ENCODE measurements at regions not wholly inside any gene's neighbourhood (a gene's known extent, or its start where the extent isn't known, plus 50 kb on each side); places are given as distances from the start of the nearest gene placed in this dataset.

DNA sequence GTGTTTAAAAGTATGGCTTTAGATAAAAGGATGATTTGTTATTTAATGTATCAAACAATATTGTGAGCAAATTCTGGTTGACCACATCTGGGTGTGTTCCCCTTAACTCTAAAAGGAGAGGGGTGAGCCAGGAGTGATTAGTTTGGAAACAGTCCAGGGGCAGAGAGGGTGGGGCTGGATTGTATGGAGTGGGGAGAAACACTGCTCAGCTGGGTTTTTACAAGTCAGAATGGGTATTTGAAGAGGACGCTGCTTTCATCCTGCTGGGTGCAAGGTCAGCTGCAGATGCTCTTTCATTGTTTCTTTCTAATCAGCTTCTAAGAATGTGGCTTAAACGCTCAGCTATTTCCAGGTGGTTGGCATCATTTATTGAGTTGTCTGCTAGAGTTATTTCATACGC, 82.8 kb upstream of the LIMCH1 start:
- Histone ChIP-seq H3K27ac (ENCODE audit: low read depth in 1 of 2, low read length in 2 of 2) (no peak overlapping the region), H3K9ac (ENCODE audit: low read depth in 1 of 2, low read length in 2 of 2) (no peak overlapping the region), H3K27me3 (ENCODE audit: control insufficient read depth in 4 of 4, insufficient read depth in 4 of 4, low read length in 3 of 4) (no peaks in the 10 kb centered on the region), H3K9me3 (ENCODE audit: control insufficient read depth in 4 of 4, low read length in 3 of 4) (no peaks in the 10 kb centered on the region), H3K36me3 (ENCODE audit: control insufficient read depth in 4 of 4, insufficient read depth in 3 of 4, low read depth in 1 of 4, low read length in 3 of 4) (no peaks in the 10 kb centered on the region), H3K4me3 (ENCODE audit: low read depth in 1 of 3, low read length in 3 of 3) (no peak overlapping the region), H3K4me1 (ENCODE audit: control insufficient read depth in 4 of 4, insufficient read depth in 4 of 4, low read length in 3 of 4) (no peaks in the 10 kb centered on the region)
- no peak for DNase-seq (ENCODE audit: low spot score)
- 65% methylated on average over 3 of the region's 3 CpGs for WGBS
- TF ChIP-seq GABPA (IDR thresholded peaks at IDR 0.05 in 1 of 2, conservative IDR thresholded peaks at IDR 0.05 in 1 of 2) (no peak), TAF1 (conservative IDR thresholded peaks at IDR 0.05) (no peak)
- TF ChIP-seq, protein P1, sequence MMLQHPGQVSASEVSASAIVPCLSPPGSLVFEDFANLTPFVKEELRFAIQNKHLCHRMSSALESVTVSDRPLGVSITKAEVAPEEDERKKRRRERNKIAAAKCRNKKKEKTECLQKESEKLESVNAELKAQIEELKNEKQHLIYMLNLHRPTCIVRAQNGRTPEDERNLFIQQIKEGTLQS (IDR thresholded peaks at IDR 0.05), result no peak

DNA sequence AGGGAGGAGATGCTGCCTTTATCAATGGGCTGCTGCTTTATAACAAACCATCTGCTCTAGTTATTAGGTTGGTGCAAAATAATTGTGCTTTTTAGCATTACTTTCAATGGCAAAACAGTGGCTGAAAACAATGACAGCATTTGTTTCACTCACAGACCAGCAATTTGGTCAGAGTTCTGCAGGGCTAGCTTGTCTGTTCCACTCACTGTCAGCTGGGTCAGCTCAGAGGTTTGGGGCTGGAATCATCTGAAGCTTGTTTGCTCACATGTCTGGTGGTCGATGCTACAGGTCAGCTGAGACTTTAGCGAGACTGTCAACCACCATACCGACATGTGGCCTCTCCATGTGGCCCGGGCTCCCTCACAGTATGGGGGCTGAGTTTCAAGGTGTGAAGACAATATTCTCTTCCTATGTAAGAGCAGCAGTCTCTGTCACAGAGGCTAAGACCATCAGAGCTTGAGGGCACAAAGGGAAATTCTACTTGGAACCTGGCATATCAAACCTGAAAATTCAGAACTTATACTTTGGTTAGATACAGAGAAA, 81.3 kb upstream of the LIMCH1 start:
- H3K4me3 ChIP-seq (ENCODE audit: low read depth in 1 of 3, low read length in 3 of 3), result no peak overlapping the region
- DNase-seq (ENCODE audit: low spot score), result no peak
- no peaks in the 10 kb centered on the region for H3K27me3 ChIP-seq (ENCODE audit: control insufficient read depth in 4 of 4, insufficient read depth in 4 of 4, low read length in 3 of 4)
- 78% methylated on average over 4 of the region's 4 CpGs for WGBS
- H3K4me1 ChIP-seq (ENCODE audit: control insufficient read depth in 4 of 4, insufficient read depth in 4 of 4, low read length in 3 of 4), result no peaks in the 10 kb centered on the region
- H3K36me3 ChIP-seq (ENCODE audit: control insufficient read depth in 4 of 4, insufficient read depth in 3 of 4, low read depth in 1 of 4, low read length in 3 of 4), result no peaks in the 10 kb centered on the region
- no peak overlapping the region for H3K27ac ChIP-seq (ENCODE audit: low read depth in 1 of 2, low read length in 2 of 2)
- H3K9ac ChIP-seq (ENCODE audit: low read depth in 1 of 2, low read length in 2 of 2), result no peak overlapping the region
- TF ChIP-seq, protein P2, sequence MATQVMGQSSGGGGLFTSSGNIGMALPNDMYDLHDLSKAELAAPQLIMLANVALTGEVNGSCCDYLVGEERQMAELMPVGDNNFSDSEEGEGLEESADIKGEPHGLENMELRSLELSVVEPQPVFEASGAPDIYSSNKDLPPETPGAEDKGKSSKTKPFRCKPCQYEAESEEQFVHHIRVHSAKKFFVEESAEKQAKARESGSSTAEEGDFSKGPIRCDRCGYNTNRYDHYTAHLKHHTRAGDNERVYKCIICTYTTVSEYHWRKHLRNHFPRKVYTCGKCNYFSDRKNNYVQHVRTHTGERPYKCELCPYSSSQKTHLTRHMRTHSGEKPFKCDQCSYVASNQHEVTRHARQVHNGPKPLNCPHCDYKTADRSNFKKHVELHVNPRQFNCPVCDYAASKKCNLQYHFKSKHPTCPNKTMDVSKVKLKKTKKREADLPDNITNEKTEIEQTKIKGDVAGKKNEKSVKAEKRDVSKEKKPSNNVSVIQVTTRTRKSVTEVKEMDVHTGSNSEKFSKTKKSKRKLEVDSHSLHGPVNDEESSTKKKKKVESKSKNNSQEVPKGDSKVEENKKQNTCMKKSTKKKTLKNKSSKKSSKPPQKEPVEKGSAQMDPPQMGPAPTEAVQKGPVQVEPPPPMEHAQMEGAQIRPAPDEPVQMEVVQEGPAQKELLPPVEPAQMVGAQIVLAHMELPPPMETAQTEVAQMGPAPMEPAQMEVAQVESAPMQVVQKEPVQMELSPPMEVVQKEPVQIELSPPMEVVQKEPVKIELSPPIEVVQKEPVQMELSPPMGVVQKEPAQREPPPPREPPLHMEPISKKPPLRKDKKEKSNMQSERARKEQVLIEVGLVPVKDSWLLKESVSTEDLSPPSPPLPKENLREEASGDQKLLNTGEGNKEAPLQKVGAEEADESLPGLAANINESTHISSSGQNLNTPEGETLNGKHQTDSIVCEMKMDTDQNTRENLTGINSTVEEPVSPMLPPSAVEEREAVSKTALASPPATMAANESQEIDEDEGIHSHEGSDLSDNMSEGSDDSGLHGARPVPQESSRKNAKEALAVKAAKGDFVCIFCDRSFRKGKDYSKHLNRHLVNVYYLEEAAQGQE (IDR thresholded peaks at IDR 0.05), result no peak
- no peak for TF ChIP-seq NR2F2 (IDR thresholded peaks at IDR 0.05)
- TF ChIP-seq JUND (IDR thresholded peaks at IDR 0.05), result no peak
- no peak for TF ChIP-seq YY1 (IDR thresholded peaks at IDR 0.05)
- TF ChIP-seq, protein P3, sequence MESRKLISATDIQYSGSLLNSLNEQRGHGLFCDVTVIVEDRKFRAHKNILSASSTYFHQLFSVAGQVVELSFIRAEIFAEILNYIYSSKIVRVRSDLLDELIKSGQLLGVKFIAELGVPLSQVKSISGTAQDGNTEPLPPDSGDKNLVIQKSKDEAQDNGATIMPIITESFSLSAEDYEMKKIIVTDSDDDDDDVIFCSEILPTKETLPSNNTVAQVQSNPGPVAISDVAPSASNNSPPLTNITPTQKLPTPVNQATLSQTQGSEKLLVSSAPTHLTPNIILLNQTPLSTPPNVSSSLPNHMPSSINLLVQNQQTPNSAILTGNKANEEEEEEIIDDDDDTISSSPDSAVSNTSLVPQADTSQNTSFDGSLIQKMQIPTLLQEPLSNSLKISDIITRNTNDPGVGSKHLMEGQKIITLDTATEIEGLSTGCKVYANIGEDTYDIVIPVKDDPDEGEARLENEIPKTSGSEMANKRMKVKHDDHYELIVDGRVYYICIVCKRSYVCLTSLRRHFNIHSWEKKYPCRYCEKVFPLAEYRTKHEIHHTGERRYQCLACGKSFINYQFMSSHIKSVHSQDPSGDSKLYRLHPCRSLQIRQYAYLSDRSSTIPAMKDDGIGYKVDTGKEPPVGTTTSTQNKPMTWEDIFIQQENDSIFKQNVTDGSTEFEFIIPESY (IDR thresholded peaks at IDR 0.05), result no peak
- TF ChIP-seq SP1 (IDR thresholded peaks at IDR 0.05), result no peak
- TF ChIP-seq, protein P4, sequence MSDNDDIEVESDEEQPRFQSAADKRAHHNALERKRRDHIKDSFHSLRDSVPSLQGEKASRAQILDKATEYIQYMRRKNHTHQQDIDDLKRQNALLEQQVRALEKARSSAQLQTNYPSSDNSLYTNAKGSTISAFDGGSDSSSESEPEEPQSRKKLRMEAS (IDR thresholded peaks at IDR 0.05), result no peak
- no peak for TF ChIP-seq GABPA (IDR thresholded peaks at IDR 0.05 in 1 of 2, conservative IDR thresholded peaks at IDR 0.05 in 1 of 2)
- no peak for TF ChIP-seq TAF1 (conservative IDR thresholded peaks at IDR 0.05)
- TF ChIP-seq, protein P1 (IDR thresholded peaks at IDR 0.05), result no peak
- TF ChIP-seq RXRA (IDR thresholded peaks at IDR 0.05), result no peak
- TF ChIP-seq, protein P5, sequence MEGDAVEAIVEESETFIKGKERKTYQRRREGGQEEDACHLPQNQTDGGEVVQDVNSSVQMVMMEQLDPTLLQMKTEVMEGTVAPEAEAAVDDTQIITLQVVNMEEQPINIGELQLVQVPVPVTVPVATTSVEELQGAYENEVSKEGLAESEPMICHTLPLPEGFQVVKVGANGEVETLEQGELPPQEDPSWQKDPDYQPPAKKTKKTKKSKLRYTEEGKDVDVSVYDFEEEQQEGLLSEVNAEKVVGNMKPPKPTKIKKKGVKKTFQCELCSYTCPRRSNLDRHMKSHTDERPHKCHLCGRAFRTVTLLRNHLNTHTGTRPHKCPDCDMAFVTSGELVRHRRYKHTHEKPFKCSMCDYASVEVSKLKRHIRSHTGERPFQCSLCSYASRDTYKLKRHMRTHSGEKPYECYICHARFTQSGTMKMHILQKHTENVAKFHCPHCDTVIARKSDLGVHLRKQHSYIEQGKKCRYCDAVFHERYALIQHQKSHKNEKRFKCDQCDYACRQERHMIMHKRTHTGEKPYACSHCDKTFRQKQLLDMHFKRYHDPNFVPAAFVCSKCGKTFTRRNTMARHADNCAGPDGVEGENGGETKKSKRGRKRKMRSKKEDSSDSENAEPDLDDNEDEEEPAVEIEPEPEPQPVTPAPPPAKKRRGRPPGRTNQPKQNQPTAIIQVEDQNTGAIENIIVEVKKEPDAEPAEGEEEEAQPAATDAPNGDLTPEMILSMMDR (IDR thresholded peaks at IDR 0.05; ENCODE audit: low read depth, low read length, missing input control), result no peak
- TF ChIP-seq FOXA2 (IDR thresholded peaks at IDR 0.05), result no peak
- no peak for TF ChIP-seq HNF4A (conservative IDR thresholded peaks at IDR 0.05)
- TF ChIP-seq HNF4G (IDR thresholded peaks at IDR 0.05), result no peak
- no peak for TF ChIP-seq RAD21 (IDR thresholded peaks at IDR 0.05)
- no peak for TF ChIP-seq EGR1 (IDR thresholded peaks at IDR 0.05; ENCODE audit: low read depth in 2 of 2)
- TF ChIP-seq FOXA1 (IDR thresholded peaks at IDR 0.05), result no peak
- no peaks in the 10 kb centered on the region for H3K9me3 ChIP-seq (ENCODE audit: control insufficient read depth in 4 of 4, low read length in 3 of 4)
